Stimulated activated CD4-positive, alpha-beta T cell treated with anti-CD3 and anti-CD28 coated beads, Interleukin-12 subunit alpha, Interleukin-12 subunit beta, amount 100 ng/mL, for 4 hours (primary cell): ENCODE measurements at regions not wholly inside any gene's neighbourhood (a gene's known extent, or its start where the extent isn't known, plus 50 kb on each side); places are given as distances from the start of the nearest gene placed in this dataset.
"Not testable (repeated sequence)": the region's sequence is repeated elsewhere in the genome, so short reads cannot be mapped to it uniquely, and the experiment has no call there.

Experiments used
- DNase-seq: peaks from one replicate; pipeline ENCODE4 v3.0.0-alpha.2; 2020

DNA sequence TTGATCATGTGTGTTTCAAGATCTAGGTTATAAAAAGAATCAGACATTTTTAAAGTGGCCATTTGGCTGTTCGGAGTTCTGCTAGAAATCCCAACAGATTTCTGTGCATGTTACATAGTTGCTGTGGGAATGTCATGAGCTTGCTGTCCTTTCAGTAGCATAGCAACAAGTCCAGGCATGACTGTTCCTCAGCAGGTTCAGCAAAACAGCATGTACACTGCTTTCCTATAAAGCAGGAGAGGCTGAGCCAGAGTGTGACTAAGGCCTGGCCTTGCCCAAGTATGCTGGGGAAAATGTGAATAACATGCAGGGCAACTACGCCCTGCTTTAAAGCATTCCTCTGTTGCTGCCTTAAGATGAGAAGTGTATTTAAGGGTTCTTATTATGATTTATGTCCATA, 217.1 kb upstream of the SMIM31 start:
- DNase-seq = no peak

- no peak for DNase-seq
These were observed 215.8 kb upstream of the SMIM31 start for GRCh38 chr4:164538097-164538496.

- no peak for DNase-seq
These were observed 212.9 kb upstream of the SMIM31 start for GRCh38 chr4:164540987-164541386.

DNA sequence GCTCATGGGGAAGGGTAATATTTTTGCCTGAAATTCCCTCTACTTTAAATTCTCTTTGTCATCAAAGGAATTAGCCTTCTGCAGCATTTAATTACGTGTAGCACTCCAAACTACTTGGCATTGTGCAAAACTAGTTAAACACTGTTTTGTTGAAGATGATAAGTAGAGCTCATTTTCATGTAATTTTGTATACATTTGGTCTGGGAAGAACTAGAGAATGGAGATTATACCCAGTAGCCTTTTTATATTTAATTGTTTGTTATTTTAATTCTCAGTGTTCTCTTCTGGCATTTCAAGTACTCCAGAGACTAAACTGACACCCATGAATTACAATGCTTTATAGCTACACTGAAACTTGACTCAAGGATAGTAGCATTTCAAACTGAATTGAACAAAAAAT, 211.5 kb upstream of the SMIM31 start:
- DNase-seq = no peak

DNA sequence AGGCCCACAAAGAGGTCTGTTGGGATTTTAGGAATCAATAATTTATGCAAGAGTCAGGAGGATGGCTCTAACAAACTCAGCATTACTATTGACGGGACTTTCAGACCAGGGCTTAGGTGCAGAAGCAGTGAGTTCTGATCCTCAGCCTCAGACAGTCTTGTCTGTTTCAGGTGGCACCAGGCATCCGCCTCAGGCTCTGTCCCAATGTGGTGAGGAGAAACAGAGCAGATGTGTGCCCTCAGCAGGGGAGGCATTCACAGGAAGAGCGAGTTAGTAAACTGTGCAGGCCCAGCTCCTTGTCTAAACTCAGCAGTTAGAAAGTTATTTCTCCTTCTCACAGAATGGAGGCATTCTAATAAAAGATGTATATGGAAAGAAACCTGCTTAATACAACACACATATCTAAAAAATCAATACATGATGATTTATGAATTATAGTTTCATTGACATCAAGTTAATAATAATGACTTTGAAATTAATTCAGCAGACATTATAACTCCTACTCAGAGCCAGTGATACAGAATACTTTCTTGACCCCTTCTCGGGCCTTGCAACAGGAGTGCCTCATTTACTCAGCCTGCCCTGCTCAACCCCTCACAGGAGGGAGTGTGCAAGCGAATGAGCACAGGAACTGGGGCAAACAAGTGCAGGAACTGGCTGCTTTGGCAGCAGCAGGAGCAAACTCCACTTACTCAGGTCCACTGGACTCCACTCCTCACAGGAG, 202.8 kb upstream of the SMIM31 start:
- no peak for DNase-seq

DNA sequence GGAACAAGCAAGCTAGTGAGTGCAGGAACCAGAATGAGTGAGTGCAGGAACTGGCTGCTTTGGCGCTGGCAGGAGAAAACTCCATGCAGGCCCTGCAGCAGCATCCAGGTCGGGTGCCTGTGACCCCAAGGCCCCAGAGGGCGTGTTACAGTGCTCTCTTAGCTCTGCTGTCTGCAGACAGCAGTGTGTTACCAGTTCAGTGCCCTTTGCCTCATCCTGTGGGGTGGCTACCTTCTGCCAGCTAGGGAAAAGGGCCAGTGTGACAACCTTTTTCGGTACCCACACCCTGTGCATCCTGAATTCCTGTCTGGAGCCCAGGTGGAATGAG, 202.3 kb upstream of the SMIM31 start:
- DNase-seq = no peak

DNA sequence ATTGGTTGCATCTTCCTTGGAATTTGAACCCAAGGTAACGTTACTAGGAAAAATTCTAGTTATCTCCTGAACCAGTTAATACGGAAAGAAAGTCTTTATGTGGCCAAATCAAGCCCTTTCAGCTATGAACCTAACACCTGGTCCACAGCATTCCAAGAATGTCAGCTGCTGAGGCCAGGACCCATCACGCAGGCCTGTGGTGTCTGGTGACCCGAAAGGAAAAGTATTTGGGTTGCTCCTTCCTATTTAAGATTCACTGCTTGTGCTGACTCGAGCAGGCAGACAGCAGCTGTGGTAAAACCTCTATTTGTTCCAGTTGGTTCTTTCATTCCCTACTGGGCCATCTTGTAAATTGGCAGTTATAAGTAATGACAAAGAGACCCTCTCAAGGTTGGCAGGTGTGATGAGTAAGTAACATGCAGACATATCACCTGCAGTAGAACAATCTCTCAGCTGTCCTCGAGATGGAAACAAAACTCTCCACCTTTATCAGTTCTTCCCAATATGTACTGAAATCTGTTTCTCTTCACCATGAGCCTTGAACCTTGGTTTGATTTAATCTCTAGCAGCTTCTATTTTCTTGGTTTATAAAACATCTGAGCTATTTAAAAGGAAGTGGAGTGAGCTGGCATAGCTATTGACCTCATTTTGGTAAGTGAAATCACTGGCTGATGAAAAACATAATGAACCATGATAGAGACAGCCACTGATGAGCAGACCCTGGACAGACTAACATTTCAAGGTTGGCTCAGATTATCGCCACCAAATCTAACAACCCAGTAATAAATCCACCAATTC, 182.1 kb upstream of the SMIM31 start:
- DNase-seq = no peak

- DNase-seq = no peak
These were observed 181.1 kb upstream of the SMIM31 start for GRCh38 chr4:164572877-164573279.

DNA sequence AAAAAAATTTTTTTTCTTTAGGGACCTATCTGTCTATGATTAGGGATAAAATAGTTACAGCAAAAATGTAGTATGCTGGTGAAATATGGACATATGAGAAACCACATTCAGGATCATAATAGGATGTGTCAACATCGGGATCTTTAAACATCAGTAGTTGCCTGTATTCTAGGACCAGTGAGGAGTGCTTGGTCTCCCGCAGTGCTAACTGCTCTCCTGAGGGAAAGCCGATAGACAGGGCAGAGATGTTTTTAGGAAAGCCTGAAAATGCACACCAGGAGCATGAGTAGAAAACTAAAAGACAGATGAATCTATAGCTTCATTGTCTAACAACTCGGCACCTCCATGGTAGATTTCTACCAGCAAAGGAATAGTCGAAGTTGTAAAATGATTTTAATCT, 178.1 kb upstream of the SMIM31 start:
- DNase-seq = no peak

- DNase-seq = no peak
These were observed 174.5 kb upstream of the SMIM31 start for GRCh38 chr4:164579270-164579942.

DNA sequence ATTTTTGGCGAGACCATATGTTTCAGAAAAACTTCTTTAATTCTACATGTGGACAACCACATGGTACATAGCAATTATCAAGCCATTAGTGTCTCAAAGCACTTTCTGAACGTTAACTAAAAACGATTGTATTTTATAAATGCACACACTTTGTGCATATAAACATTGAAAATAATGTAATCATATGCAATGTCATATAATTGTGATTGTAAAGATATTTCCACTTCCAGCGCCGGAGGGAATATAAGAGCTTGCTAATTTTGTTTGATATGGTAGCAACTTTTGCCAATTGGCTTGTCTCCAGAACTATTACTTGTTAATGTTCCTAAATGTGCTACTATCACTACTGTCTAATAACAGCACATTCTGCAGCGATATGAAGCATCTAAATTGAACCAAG, 162.3 kb upstream of the SMIM31 start:
- DNase-seq = no peak

DNA sequence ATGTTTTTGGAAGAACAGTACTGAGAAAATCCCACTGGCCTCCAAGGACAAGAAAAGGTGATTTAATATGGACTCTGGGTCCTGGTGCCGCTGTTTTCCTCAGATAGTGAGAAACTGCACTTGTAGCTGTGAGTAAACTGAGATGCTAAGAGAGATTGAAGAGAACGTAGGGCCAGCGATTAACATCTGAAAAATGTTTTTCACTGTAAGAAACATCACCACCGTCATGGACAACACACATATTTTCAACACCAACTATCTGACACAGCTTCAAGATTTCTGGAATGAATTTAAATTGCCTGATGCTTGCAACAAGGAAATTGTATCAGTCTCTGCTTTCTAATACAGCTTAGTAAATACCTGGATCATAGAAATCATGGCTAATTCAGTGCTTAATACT, 158.2 kb upstream of the SMIM31 start:
- DNase-seq = no peak

DNA sequence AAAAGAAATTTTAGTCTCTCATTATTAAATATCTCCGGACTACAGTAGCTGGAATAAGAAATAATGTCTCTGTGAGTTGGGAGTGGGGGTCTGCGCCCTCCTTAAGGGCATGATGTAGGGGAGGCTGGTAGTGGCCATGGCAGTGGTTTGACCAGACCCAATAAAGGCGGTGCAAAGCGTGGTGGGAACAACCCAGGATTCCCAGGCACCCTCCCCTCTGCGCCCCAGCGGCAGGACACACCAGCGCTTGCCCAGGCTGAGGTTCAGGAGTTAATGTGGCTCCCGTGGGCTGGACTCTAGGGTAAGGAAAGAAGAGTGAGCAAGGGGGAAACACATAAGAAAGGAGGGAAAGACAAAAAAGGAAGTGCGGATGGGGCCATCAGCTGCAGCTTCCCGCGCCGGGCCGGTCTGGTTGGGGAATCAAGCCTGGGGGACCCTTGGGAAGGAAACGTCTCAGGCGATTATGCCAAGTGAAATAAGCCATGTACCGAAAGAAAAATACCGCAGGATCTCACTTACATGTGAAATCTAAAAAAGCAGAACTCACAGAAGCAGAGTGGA, 157.5 kb upstream of the SMIM31 start:
- no peak for DNase-seq

DNA sequence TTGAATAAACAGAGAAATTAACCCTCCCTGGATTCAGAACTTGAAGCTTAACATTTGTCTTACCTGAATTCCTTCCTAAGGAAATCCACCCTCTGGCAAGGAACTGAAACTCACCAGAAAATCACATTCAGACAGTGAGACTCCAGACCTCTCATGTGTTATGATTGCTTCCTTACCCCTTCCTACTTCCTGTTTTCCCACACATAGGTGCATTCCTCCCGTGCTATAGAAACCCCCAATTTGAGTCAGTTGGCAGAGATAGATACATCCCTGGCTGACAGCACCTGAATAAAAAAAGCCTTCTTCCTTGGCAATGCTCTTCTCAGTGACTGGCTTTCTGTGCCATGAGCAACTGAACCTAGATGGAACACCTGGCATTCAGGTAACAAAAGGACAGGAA, 157.0 kb upstream of the SMIM31 start:
- no peak for DNase-seq

- DNase-seq = no peak
These were observed 152.3 kb upstream of the SMIM31 start for GRCh38 chr4:164601653-164602052.

GRCh38 chr4:164605791-164606190, 148.1 kb upstream of the SMIM31 start:
- not testable (repeated sequence) for DNase-seq

DNA sequence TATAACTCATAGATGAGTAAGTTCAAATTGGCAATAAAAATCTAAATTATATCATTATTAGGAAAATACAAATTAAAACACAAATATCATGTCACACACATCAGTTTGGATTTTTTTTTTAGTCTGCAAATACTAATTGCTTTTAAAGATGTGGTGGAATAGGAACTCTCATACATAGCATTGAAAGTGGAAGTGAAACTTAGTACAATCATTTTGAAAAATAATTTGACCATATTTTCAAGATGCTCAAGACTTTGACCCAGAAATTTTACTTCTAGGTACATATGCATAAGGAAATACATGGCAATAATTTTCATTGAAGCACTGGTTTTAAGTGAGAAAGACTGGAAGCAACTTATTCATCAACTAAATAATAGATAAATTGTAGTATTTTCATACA, 147.5 kb upstream of the SMIM31 start:
- no peak for DNase-seq

- no peak for DNase-seq
These were observed 140.7 kb upstream of the SMIM31 start for GRCh38 chr4:164613256-164613655.

DNA sequence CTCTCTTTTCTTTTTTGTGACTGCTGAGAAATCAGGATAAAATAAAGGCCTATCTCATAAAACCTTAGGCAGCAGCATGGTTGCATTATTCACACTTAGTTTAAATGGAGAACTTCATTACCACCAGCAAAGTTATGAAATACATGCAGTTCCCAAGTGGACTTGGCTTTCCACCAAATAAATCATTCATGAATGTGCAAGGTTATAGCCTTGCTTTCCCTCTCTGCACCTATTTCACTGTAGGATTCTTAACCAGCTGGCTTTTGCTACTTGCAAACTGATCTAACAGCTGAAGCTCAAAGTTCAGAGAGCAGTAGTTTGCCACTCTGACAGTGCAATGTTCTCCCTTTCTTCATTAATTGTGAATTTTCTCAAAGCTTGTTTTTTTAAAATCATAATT, 140.1 kb upstream of the SMIM31 start:
- no peak for DNase-seq

DNA sequence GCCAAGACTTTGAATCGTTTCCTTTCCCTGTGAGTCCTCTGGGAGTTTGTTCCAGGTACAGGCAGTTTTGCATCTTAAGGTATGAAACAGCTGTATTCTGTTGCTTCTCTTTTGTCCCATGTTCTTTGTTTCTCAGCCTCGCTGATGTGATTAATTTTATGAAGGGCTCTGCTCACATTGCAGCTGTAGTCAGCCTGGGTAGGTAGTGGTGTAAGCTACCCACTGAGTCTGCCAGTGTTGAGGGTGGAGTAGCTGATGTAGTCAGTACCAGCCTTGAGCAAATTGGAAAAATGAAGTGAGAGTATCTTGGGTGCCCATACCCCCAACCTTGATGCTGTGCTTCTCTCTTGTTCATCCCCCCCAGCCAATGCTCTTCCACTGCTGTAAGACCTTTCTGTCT, 139.6 kb upstream of the SMIM31 start:
- no peak for DNase-seq

GRCh38 chr4:164614999-164615398, 138.9 kb upstream of the SMIM31 start:
- DNase-seq = no peak

DNA sequence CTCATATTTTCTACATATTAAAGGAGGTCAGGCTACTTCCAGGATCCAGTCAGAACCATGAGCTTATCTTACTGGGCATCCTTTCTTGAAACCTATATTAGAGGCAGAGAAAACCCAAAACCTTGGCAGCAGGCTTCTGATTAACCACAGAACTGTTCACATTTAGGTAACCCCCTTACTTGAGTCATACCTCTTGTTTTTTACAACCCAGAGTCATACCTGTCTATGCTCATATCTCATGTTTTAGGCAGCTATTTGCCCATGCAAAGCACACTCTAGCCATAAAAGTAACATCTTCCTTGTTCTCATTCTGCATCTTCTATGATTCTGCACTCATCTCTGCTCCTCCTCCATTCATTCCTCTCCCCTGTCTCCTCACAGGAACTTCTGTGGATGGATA, 138.0 kb upstream of the SMIM31 start:
- no peak for DNase-seq

DNA sequence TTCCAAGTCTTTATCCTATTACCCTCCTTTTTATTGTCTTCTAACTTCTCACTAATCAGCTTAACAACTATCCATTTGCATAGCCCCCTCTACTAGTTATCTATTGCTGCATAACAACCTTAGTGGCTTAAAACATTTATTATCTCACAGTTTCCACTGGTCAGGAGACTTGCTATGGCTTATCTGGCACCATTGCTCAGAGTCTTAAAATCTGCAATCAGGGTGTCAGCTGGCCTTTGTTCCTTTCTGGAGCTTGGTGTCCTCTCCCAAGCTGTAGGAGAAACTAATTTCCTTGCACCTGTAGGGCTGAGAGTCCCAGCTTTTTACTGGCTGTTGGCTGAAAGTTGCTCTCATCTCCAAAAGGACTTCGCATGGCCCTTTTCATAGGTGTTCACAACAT, 137.0 kb upstream of the SMIM31 start:
- DNase-seq = no peak

- no peak for DNase-seq
These were observed 136.5 kb upstream of the SMIM31 start for GRCh38 chr4:164617426-164617825.
